GM23338 (cell line): ENCODE measurements at regions not wholly inside any gene's neighbourhood (a gene's known extent, or its start where the extent isn't known, plus 50 kb on each side); places are given as distances from the start of the nearest gene placed in this dataset.

Source experiments
- CTCF ChIP-seq, 2 experiments: fragments of 200-600 bp in 1 of 2; sonication (generic) in 1 of 2; conservative IDR thresholded peaks; 2 replicates each; pipeline versions ENCODE4 v1.5.1 to v1.6.1; 2016 to 2017; ENCODE audit warnings: antibody characterized with exemption in 2 of 2, low read depth in 2 of 2, mild to moderate bottlenecking in 2 of 2, moderate library complexity in 1 of 2
- EZH2 ChIP-seq: fragments of 200-600 bp; sonication (generic); IDR thresholded peaks from one replicate; pipeline ENCODE4 v1.8.0; 2017; ENCODE audit warnings: antibody characterized with exemption, mild to moderate bottlenecking, low read depth; ENCODE audit not compliant: unreplicated experiment
- EZH2phosphoT487 ChIP-seq: fragments of 200-600 bp; sonication (generic); IDR thresholded peaks from one replicate; pipeline ENCODE4 v1.8.1; 2018; ENCODE audit warnings: antibody characterized with exemption; ENCODE audit not compliant: unreplicated experiment
- POLR2AphosphoS5 ChIP-seq: IDR thresholded peaks from 2 replicates; pipeline ENCODE4 v1.6.1; 2016; ENCODE audit warnings: antibody characterized with exemption, low read depth

GRCh38 chr14:25909045-25909747 lies 688.6 kb downstream of the NOVA1 start:
- TF ChIP-seq CTCF (conservative IDR thresholded peaks at IDR 0.05; ENCODE audit: low read depth in 2 of 2), result no peak
- TF ChIP-seq EZH2, result no peak
- no peak for TF ChIP-seq EZH2phosphoT487
- TF ChIP-seq POLR2AphosphoS5, result no peak
